NCI-H460 (cell line): ENCODE measurements at regions not wholly inside any gene's neighbourhood (a gene's known extent, or its start where the extent isn't known, plus 50 kb on each side); places are given as distances from the start of the nearest gene placed in this dataset.

Experiments
- DNase-seq: peaks from one replicate; pipeline ENCODE4 v3.0.0-alpha.2; 2016; ENCODE audit warnings: low read depth; ENCODE audit errors: extremely low read depth

- DNase-seq = no peak
Measured at GRCh38 chr17:69878661-69879060, 196.4 kb upstream of the KCNJ16 start.

GRCh38 chr17:69879576-69879975, 195.4 kb upstream of the KCNJ16 start:
- no peak for DNase-seq

- DNase-seq = no peak
Measured at GRCh38 chr17:69880591-69881112, 194.4 kb upstream of the KCNJ16 start.

- no peak for DNase-seq
Measured at GRCh38 chr17:69882281-69882680, 192.7 kb upstream of the KCNJ16 start.

GRCh38 chr17:69883120-69883519, 191.9 kb upstream of the KCNJ16 start:
- no peak for DNase-seq

- no peak for DNase-seq
Measured at GRCh38 chr17:69884356-69884755, 190.7 kb upstream of the KCNJ16 start.

GRCh38 chr17:69884846-69885245, 190.2 kb upstream of the KCNJ16 start:
- no peak for DNase-seq

- DNase-seq = no peak
Measured at GRCh38 chr17:69898601-69899000, 176.4 kb upstream of the KCNJ16 start.

- DNase-seq = no peak
Measured at GRCh38 chr17:69900101-69900500, 174.9 kb upstream of the KCNJ16 start.

GRCh38 chr17:69900829-69901228, 174.2 kb upstream of the KCNJ16 start:
- no peak for DNase-seq

- no peak for DNase-seq
Measured at GRCh38 chr17:69906306-69906705, 168.7 kb upstream of the KCNJ16 start.

- DNase-seq = peak; percentile 36
Measured at GRCh38 chr17:69907132-69907847, 167.7 kb upstream of the KCNJ16 start.

- DNase-seq = peak; percentile 32
Measured at GRCh38 chr17:69908626-69909368, 166.2 kb upstream of the KCNJ16 start.

GRCh38 chr17:69909389-69909788, 165.6 kb upstream of the KCNJ16 start:
- no peak for DNase-seq

GRCh38 chr17:69912805-69913204, 162.2 kb upstream of the KCNJ16 start:
- DNase-seq = no peak

GRCh38 chr17:69913216-69913615, 161.8 kb upstream of the KCNJ16 start:
- DNase-seq = no peak

- DNase-seq = no peak
Measured at GRCh38 chr17:69913616-69914015, 161.4 kb upstream of the KCNJ16 start.

GRCh38 chr17:69914520-69914919, 160.5 kb upstream of the KCNJ16 start:
- DNase-seq = no peak

- no peak for DNase-seq
Measured at GRCh38 chr17:69916761-69917160, 158.3 kb upstream of the KCNJ16 start.

GRCh38 chr17:69918164-69918563, 156.9 kb upstream of the KCNJ16 start:
- no peak for DNase-seq

- DNase-seq = no peak
Measured at GRCh38 chr17:69919789-69920188, 155.2 kb upstream of the KCNJ16 start.

- DNase-seq = no peak
Measured at GRCh38 chr17:69921046-69921445, 154.0 kb upstream of the KCNJ16 start.
